IPS DF 4.7 (cell line): ENCODE measurements at regions not wholly inside any gene's neighbourhood (a gene's known extent, or its start where the extent isn't known, plus 50 kb on each side); places are given as distances from the start of the nearest gene placed in this dataset.
"Not testable (repeated sequence)": the region's sequence is repeated elsewhere in the genome, so short reads cannot be mapped to it uniquely, and the experiment has no call there.

Source experiments
- DNase-seq: peaks from one replicate; pipeline ENCODE4 v3.0.0-alpha.2; 2013; ENCODE audit warnings: low spot score; ENCODE audit errors: extremely low read depth

DNA sequence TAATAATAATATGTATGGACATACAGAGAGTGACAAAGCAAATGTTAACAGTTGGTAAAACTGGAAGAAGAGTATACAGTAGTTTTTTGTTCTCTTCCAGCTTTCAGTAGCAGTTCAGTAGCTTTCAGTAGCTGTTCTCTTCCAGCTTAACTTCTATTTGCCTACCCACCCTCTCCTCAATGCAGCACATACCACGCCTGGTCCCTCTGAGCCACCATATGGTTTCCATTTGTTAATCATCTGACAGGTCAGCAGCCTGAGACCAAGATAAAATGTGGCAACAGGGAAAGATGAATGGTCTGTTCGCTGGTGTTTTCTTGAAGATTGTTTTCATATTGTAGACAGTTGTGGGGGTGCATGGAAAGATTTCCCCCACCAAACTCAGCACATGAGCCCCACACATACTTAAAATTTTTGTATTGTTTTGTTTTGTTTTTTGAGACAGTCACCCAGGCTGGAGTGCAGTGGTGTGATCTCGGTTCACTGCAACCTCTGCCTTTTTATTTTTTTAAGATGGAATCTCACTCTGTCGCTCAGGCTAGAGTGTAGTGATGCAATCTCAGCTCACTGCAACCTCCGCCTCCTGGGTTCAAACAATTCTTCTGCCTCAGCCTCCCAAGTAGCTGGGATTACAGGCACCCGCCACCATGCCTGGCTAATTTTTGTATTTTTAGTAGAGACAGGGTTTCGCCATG is 56.8 kb downstream of the ATP6V0E2 start:
- DNase-seq, result not testable (repeated sequence)

DNA sequence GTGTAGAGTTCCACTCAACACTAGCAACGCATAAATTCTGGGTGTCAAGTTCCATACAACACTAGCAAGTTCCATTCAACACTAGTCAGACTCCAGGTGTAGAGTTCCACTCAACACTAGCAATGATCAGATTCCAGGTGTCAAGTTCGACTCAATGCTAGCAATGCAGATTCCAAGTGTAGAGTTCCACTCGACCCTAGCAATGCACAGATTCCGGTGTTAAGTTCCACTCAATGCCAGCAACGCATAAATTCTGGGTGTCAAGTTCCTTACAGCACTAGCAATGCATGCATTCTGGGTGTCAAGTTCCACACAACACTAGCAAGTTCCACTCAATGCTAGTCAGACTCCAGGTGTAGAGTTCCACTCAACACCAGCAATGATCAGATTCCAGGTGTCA is 60.0 kb downstream of the ATP6V0E2 start:
- not testable (repeated sequence) for DNase-seq

DNA sequence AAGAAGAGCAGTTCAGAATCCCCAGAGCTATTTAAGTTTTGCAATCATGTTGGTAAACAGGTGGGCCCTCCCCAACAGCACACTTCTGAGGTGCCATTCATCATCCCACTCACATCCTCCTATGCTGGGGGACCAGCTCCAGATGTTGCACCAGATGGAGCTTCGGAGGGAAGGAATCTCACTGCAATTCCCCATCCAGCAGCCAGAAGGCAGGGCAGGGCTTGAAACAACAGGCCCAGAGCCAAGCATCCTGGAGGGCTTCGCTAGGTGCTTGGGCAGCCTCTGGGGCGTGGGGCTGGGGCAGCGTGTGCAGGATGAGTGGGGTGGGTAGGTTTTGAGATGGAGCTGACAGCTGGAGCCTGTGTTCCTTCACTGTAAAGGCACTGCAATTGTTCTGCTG is 73.6 kb downstream of the ATP6V0E2 start:
- not testable (repeated sequence) for DNase-seq

DNA sequence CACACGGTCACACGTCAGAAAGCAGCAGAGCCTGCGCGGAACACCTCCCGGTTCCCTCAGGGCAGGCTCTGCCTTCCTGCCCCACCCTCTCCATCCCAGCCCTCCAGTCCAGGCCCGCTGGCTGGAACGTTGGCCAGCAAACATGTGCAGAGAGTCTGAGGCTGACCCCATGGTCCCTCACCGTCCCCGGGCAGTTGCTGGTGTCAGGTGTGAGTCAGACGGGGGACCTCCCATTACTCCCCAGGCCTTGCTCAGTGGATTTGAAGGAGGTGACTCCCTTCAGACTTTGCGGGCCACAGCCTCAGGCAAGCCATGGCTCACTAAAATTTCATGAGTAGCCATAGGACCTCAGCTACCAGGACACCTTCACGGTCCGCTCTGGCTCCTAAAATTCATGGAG is 74.7 kb downstream of the ATP6V0E2 start:
- not testable (repeated sequence) for DNase-seq

DNA sequence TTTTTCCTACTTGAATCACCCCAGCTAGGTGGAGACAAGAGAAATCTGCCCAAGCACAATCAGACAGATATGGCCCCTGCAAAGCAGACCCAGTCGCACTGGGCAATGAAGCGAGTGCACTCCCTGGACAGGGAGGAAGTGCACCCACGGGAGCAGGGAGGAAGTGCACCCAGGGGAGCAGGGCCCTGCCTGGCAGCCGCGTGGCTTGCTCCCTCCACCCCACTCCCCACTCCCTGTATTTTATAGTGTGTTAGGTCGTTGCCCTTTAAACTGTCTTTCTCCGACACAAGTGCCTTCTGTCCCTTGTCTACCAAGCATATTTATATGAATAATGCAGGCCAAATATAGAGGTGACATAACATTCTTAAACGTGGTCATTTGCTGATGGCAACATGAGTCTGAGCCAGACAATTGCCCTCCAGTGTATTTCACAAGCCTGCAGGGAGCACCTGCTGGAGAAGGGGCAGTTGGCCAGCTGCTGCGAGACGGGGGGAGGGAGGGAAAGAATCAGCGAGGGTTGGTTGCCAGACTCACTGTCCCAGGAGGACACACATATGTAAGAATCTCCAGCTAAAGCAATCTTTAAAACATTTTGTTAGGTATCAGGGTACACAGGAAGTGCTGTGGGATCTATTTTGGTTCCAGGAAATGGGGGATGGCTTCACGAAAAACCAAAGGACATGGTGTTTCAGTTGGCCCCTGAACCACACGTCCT is 76.3 kb downstream of the ATP6V0E2 start:
- DNase-seq, result not testable (repeated sequence)

DNA sequence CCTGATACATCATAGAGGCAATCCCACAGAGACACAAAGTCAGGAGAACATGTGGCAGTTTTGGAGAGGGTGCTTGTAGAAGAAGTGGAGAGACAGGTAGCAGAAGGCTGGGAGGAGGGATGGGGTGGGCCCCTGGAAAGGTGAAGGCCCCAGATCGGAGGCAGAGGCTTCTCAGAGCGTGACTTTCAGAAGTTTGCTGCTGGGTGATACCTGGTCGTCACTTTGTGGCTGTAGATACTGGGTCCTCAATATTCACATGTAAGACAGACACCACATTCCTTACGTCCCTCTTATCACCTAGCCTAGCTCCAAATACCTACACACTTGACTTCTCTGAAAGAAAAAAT is 76.8 kb downstream of the ATP6V0E2 start:
- DNase-seq, result not testable (repeated sequence)

DNA sequence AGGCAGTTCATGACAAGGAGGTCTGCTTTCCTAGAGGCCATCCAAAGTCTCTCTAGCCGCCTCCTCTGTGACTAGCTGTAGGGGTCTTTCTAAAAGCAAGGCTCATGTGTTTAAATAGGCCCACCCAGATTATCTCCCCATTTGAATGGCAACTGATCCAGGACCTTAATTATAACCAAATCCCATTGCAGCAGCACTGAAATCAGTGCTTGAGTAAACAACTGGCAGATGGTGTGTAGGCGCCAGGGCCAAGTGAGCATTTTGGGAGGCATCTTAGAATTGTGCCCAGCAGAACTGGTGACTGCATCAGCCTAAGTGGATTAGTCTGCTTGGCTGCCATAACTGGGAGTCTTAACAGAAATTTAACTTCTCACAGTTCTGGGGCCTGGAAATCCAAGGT is 77.8 kb downstream of the ATP6V0E2 start:
- DNase-seq, result not testable (repeated sequence)

DNA sequence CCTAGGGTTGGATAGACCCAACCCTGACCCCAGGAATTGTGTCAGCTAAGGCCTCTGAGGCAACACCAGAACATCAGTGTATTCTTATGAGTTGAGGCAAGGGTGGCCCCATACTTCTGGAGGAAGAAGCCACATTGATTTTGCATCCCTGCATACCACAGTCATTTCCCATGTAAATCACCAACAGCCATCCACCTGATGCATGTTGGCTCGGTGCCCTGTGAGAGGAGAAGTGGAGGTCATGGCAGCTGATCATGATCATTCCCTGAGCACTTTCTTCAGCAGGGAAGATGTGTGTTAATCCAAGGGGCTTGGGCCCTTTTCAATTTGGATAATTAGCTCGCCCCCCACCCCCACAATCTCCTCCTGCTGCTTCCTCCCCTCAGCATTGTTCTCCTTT is 85.1 kb downstream of the ATP6V0E2 start:
- DNase-seq, result not testable (repeated sequence)

DNA sequence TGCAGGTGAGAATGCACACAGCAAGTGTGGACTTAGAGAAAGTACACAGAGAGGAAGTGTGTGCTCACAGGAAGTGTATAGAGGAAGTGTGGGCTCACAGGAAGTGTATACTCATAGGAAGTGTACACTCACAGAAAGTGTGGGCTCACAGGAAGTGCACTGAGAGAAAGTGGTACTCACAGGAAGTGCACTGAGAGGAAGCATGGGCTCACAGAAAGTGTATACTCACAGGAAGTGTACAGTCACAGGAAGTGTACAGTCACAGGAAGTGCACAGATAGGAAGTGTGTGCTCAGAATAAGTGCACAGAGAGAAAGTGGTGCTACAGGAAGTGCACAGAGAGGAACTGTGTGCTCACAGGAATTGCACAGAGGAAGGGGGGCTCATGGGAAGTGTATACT is 87.1 kb downstream of the ATP6V0E2 start:
- not testable (repeated sequence) for DNase-seq

DNA sequence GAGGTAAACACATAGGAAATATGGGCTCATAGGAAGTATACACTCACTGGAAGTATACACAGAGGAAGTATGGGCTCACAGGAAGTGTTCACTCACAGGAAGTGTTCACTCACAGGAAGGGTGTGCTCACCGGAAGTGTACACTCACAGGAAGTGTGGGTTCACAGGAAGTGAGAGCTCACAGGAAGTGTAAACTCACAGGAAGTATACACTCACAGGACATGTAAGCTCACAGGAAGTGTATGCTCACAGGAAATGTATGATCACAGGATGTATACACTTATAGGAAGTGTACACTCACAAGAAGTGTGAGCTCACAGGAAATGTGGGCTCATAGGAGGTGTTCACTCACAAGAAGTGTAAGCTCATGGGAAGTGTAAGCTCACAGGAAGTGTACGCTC is 88.1 kb downstream of the ATP6V0E2 start:
- not testable (repeated sequence) for DNase-seq

DNA sequence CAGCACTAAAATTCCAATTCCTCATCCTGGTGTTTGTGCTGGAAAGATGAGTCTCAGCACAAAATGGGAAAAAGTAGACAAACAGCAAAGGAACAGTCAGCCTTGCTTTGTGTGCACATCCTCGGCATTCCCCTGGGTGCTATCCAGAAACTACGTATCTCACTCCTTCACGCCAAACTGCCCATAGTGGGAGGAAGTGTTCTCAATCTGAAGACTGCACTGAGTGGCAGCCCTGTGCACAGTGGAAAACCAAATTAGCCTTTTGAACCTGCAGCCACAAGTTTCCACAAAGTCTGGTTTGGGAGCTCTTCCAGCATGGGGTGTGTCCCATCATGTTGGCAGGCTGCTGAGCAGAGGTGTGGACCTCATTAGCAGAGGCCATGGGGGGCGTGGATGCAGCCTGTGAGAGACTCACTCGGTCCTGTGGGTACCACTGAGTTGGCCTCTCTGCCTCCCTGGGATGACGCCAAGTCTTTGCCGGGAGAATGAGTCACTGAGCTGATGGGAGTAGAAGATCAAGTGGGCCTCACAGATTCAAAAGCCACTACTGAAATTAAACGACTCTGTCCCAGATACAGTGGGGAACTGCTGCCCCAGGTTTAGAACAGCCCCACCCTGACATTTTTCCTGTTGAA is 89.0 kb downstream of the ATP6V0E2 start:
- DNase-seq, result not testable (repeated sequence)

DNA sequence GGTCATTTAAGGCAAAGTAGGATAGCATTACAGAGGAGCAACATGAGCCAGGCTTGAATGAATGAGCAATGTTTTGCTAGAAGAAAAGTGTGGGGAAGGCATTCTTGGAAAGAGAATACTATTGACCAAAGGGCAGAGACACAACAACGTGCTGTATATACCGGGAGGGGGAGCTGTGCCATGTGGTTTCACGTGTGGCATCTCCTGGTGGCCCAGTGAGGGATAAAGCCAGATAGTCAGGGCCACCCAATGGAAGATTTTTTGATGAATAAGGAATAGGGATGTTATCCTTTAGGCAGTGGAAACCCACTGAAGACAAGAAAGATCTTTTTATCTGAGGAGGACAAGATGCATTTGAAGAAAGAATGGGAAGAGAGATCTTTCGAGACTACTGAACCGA is 90.2 kb downstream of the ATP6V0E2 start:
- DNase-seq, result not testable (repeated sequence)

DNA sequence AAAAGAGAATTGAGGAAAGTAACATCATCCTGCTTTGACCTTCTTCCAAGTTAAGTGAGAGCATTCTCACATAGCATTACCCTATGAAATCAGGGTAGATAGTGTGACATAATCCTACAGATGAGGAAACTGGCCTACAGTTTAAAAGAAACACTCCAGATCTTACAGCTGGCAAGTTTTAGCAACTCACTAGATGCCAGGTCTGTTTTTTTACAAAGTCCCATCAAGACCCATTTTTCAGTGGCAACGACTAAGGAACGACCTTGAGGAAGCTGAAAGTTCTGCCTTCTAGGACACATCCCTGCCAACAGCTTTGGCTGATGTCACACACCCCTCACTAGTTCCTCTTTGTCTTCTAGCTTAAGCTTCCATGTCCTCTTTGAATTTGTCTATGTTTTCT is 92.7 kb downstream of the ATP6V0E2 start:
- DNase-seq, result not testable (repeated sequence)

DNA sequence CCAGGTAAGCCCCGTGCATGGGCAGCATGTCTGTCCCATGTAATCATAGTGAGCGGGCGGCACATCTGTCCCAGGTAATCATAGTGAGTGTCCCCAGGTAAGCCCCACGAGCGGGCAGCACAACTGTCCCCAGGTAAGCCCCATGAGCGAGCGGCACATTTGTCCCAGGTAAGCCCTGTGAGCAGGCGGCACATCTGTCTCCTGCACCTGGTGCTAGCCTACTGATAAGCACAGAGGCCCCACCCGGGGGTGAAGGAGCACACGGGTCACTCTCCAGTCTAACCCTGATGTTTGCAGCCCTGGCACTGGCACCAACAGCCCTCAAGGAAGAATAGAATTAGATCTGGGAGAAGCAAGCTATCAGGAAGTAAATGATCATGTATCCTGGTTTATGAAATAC is 99.2 kb downstream of the ATP6V0E2 start:
- not testable (repeated sequence) for DNase-seq

DNA sequence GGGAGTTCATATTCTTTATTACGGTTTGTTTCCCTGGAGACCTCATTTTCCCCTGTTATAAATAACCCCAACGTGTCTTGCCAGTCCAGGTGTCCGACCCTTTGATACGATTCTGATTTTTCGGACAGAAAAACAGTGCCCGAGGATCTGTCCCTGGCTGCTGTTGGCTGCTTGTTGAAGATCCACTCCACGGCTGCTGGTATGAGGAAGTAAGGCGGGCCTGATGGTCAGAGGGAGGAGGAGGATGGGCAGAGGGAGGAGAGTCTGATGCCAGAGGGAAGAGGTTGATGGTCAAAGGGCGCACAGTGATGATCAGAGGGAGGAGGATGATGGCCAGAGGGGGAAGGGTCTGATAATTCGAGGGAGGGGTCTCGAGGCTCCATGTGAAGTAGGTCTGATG is 99.9 kb downstream of the ATP6V0E2 start:
- not testable (repeated sequence) for DNase-seq

DNA sequence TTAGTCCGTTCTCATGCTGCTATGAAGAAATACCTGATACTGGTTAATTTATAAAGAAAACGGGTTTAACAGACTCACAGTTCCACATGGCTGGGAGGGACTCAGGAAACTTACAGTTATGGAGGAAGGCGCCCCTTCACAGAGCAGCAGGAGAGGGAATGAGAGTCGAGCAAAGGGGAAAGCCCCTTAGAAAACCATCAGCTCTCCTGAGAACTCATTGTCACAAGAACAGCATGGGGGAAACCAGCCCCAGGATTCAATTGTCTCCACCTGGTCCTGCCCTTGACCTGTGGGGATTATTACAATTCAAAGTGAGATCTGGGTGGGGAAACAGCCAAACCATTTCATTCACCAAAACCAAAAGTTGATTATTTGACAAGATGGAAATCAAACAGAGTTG is 101.8 kb downstream of the ATP6V0E2 start:
- peak; percentile 14 for DNase-seq

DNA sequence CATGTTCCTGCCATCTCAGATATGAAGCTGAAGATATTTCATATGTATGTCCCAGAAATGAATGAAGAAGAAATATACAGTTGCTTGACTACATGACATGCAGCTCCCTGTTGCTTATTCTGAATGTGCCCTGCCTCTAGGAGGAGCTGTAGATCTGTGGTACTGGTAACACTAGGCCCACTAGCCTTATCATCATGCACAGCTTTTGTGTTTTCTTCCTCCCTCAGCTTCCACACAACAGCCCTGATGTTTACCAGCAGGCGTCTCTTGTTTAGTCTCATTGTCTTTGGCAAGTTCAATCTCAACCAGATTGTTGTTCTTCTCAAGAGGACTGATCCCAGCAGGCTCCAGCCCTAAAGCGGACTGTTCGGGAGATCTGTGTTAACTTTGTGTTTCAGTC is 104.8 kb downstream of the ATP6V0E2 start:
- not testable (repeated sequence) for DNase-seq

DNA sequence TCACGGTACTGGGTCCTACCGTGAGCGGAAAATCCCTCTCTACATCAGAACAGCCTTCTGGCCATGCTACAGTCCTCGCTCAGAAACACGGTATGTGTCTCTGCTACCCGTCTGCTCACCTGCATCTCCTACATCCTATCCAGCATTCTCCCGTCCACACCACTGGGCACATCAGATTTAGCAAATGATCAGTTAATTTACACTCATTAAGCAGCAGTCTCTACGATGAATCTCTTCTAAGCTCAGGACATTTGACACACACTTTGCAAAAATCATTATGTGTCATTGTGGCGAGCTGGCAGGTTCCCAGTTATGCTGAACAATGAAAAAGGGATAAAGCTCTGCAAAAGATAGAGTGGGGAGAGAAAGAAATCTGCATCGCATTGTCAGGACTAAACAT is 105.2 kb downstream of the ATP6V0E2 start:
- DNase-seq, result not testable (repeated sequence)

DNA sequence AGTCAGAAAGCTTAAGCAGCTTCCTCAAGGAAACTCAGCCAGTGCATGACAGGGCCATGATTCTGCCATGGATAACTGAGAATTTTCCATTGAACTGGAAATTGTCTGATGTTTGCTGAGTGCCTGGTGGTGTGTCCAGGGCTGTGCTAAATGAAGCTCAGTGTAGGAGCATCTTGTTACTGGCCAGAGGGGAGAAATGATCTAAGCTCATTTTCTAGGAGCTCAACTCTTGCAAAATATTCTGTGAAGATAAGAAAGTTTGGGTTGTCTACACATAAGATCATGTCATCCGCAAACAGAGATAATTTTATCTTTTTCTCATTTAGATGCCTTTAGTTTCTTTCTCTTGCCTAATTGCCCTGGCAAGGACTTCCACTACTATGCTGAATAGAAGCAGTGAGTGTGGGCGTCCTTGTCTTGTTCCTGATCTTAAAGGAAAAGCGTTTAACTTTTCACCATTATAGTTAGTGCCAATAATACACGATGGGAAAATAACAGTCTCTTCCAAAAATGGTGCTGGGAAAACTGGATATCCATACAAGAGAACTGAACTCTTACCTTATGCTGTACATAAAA is 108.9 kb downstream of the ATP6V0E2 start:
- DNase-seq, result not testable (repeated sequence)

DNA sequence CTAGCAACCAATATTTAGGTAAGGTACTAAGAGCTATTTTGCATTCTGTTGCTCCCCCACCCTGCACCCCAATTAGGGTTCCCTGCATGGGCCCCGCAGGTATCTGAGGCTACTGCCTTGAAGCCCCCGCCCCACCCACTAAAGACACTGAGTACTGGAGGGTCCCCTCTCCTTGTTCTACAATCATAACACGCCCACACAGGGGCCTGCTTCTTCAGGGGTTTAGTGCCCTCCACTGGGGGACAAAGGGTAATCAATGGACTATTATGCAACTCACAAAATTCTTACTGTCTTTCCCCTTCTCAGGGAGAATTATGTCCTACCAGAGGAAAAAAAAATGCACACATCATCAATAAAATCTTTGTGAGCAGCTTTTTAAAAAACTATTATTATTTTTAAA is 113.1 kb downstream of the ATP6V0E2 start:
- DNase-seq, result not testable (repeated sequence)

DNA sequence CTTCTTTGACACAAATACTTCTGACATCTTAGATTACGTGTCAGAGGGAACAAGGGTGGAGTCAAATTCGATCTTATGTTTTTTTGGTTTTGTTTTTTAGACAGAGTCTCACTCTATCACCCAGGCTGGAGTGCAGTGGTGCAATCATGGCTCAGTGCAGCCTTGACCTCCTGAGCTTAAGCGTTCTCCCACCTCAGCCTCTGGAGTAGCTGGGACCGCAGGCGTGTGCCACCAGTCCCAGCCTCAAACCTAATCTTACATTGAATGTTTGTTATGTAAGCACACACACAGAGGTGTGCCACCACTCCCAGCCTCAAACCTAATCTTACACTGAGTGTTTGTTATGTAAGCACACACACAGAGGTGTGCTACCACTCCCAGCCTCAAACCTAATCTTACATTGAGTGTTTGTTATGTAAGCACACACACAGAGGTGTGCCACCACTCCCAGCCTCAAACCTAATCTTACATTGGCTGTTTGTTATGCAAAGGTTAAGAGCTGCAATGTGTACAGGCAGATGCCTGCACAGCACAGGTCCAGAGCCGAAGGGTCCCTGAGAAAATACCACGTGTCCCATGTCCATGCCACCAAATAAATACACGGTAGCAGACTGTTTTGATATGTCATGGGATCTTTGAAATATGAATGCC is 118.0 kb downstream of the ATP6V0E2 start:
- not testable (repeated sequence) for DNase-seq

DNA sequence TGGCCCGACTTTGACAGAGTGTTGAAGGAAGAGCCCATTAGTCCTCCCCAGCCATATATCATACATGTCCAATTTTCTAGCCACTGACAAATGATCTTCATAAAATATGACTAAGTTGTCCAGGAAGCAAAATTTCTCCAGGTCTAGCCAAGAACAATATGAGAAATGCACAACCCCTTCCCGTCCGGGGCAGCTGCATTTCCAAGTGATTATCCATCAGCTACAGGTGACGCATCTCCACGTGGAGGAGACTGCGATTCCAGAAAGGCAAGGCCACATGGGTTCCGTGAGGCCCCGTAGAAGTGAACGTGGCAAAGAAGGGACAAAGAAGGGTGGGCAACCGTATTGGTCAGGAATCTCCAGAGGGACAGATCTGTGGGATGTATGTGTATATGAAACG is 118.6 kb downstream of the ATP6V0E2 start:
- not testable (repeated sequence) for DNase-seq
